ENCODE measurements at regions not wholly inside any gene's neighbourhood (a gene's known extent, or its start where the extent isn't known, plus 50 kb on each side); places are given as distances from the start of the nearest gene placed in this dataset.

DNA sequence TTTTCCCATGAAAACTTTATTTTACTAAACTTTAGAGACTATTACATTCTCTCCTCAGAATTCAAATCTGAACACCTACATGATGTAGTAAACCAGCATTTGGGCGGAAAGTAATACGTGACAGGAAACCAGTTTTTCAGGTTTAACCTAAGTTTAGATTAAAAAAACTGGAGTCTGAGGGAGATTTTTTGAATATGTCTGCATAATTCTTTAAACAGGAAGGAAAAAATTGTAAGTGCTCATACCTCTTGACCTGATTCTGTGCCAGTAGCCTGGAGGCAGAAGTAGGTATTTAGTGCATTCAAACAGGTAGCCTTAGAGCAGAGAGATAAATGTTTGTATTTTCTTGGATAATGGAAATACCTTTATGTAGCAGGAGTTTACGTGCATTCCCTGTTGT, 224.3 kb downstream of the MDFIC start:
- TF ChIP-seq, protein P1, sequence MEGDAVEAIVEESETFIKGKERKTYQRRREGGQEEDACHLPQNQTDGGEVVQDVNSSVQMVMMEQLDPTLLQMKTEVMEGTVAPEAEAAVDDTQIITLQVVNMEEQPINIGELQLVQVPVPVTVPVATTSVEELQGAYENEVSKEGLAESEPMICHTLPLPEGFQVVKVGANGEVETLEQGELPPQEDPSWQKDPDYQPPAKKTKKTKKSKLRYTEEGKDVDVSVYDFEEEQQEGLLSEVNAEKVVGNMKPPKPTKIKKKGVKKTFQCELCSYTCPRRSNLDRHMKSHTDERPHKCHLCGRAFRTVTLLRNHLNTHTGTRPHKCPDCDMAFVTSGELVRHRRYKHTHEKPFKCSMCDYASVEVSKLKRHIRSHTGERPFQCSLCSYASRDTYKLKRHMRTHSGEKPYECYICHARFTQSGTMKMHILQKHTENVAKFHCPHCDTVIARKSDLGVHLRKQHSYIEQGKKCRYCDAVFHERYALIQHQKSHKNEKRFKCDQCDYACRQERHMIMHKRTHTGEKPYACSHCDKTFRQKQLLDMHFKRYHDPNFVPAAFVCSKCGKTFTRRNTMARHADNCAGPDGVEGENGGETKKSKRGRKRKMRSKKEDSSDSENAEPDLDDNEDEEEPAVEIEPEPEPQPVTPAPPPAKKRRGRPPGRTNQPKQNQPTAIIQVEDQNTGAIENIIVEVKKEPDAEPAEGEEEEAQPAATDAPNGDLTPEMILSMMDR (IDR thresholded peaks at IDR 0.05): no peak
- H3K27ac ChIP-seq: no peak overlapping the region
- no peaks in the 10 kb centered on the region for H3K9me3 ChIP-seq
- DNase-seq (no peak), ATAC-seq (peak; percentile 76 to 90)
- no peak overlapping the region for H3K4me3 ChIP-seq
- peaks cover 20% of the 10 kb centered on the region for H3K4me1 ChIP-seq
- no peaks in the 10 kb centered on the region for H3K27me3 ChIP-seq (ENCODE audit: low read depth)
- no peaks in the 10 kb centered on the region for H3K36me3 ChIP-seq
- intact Hi-C loops (cut with DNase I): no loop called here

DNA sequence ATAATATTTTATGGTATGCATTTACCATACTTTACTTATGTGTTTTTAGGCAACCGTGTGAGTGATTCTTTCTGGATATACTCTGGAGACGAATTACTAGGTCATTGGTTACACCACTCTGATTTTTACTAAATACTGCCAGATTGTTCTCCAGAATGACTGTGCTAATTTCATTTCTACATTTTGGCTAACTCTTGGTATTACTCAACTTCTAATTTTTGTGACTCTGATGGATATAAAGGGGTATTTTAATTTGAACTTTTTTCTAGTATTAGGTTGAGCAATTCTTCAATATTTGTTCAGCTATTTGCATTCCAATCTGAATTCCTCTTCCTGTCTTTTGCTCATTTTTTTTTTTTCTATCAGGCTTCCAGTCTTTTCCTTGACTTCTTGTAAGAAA, 223.6 kb downstream of the MDFIC start:
- no peak for DNase-seq
- H3K36me3 ChIP-seq: no peaks in the 10 kb centered on the region
- TF ChIP-seq, protein P1 (IDR thresholded peaks at IDR 0.05): no peak
- intact Hi-C loops (cut with DNase I): no loop called here
- ATAC-seq: peak; percentile 51 to 80
- H3K27ac ChIP-seq: no peak overlapping the region
- no peaks in the 10 kb centered on the region for H3K27me3 ChIP-seq (ENCODE audit: low read depth)
- H3K9me3 ChIP-seq: no peaks in the 10 kb centered on the region
- peaks cover 20% of the 10 kb centered on the region for H3K4me1 ChIP-seq
- H3K4me3 ChIP-seq: no peak overlapping the region

DNA sequence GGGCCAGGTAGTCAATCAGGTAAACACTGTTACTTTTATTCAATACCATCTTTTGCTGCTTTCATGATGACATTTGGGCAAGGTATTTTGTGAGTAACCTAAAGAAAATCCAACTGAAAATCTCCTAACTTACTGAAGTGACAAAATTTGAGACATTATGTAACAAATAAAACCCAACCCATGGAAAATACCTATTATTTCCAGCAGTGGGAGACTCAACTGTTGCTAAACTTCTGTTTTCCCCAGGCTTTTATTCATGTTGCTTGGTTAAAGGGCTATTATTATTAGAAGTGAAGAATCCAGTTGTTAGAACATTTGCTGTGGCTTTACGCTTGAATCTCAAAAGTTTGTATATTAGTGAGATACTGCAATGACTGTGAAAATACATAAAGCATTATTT, 215.9 kb downstream of the MDFIC start:
- peaks cover 19% of the 10 kb centered on the region for H3K4me1 ChIP-seq
- ATAC-seq: no peak
- DNase-seq: no peak
- H3K27ac ChIP-seq: no peak overlapping the region
- no peak overlapping the region for H3K4me3 ChIP-seq
- H3K27me3 ChIP-seq (ENCODE audit: low read depth): no peaks in the 10 kb centered on the region
- no peaks in the 10 kb centered on the region for H3K36me3 ChIP-seq
- TF ChIP-seq, protein P1 (IDR thresholded peaks at IDR 0.05): no peak
- H3K9me3 ChIP-seq: no peaks in the 10 kb centered on the region
- intact Hi-C loops (cut with DNase I): no loop called here

DNA sequence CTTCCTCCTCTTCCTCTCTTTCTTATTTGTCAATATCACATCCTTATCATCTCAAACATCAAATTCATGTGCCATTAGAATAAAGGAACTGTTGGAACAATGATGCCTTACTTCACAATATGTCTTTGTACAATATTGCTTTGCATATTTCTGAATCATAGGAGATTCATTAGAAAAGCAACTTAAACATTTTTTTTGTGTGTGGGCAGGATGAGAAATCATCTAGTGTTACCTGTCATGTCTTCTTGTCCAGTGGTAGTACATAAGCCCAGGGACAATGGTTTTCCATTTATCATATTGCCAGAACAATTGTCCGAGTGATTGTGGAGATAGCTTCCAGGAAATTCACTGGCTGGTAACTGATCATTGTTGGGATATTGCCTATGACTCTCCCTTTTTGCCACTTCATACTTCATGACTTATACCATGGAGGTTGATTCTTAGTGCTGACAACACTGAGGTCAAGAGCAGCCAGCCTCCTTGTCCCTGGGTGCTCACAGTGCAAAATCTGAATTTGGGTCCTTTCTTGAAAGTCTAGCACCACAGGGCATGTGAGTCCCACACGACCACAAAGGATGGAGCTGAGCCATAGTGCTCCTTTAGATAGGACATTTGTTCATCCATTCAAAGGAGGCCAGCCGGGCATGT, 215.0 kb downstream of the MDFIC start:
- Histone ChIP-seq H3K4me3 (no peak overlapping the region), H3K27me3 (ENCODE audit: low read depth) (no peaks in the 10 kb centered on the region), H3K9me3 (no peaks in the 10 kb centered on the region), H3K4me1 (peaks cover 19% of the 10 kb centered on the region), H3K36me3 (no peaks in the 10 kb centered on the region), H3K27ac (no peak overlapping the region)
- intact Hi-C loops (cut with DNase I): no loop called here
- ATAC-seq (no peak), DNase-seq (no peak)
- TF ChIP-seq, protein P1 (IDR thresholded peaks at IDR 0.05): no peak

DNA sequence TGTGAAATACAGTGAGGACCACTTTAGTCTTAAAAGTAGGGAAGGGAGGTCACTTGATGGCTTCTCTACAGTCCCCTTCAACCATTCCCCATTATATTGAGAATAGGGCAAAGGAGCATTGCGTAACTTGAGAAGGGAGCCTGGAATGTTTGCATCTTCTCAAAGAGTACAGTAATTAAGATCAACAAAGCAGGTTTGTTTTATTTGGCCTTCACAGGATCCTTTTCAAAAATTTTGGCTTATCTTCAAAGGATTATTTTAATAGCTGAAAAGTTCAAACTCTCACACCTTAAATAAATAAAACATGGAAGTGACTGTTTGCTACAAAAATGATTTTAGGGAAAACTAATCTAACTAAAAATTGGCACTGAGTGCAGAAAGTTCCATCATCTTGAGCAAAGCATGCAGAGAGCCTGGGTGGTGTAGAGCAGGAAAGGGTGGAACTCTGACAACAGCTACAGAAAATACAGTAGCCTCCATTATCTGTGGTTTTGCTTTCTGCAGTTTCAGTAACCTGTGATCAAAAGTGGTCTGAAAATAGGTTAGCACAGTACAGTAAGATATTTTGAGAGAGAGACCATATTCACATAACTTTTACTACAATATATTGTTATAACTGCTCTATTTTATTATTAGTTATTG, 214.0 kb downstream of the MDFIC start:
- Histone ChIP-seq H3K4me1 (peaks cover 19% of the 10 kb centered on the region), H3K27me3 (ENCODE audit: low read depth) (no peaks in the 10 kb centered on the region), H3K9me3 (no peaks in the 10 kb centered on the region), H3K27ac (no peak overlapping the region), H3K4me3 (no peak overlapping the region), H3K36me3 (no peaks in the 10 kb centered on the region)
- TF ChIP-seq, protein P1 (IDR thresholded peaks at IDR 0.05): no peak
- DNase-seq: no peak
- intact Hi-C loops (cut with DNase I): no loop called here
- peak; percentile 52 to 86 for ATAC-seq

Measured in lower lobe of right lung (tissue), 2 donors.